Stimulated activated CD4-positive, alpha-beta T cell treated with anti-CD3 and anti-CD28 coated beads, Interleukin-4, amount 100 ng/mL, for 4 hours (primary cell): ENCODE measurements at regions not wholly inside any gene's neighbourhood (a gene's known extent, or its start where the extent isn't known, plus 50 kb on each side); places are given as distances from the start of the nearest gene placed in this dataset.

Experiments
- DNase-seq, 2 experiments: peaks; one replicate each; pipeline ENCODE4 v3.0.0-alpha.2; 2020

- no peak for DNase-seq
These were observed 277.7 kb downstream of the TMEM167A start for GRCh38 chr5:82799361-82800077.

- no peak for DNase-seq
These were observed 278.5 kb downstream of the TMEM167A start for GRCh38 chr5:82798676-82799075.

- no peak for DNase-seq
These were observed 280.4 kb downstream of the TMEM167A start for GRCh38 chr5:82796643-82797416.

GRCh38 chr5:82794876-82795275 lies 282.3 kb downstream of the TMEM167A start:
- DNase-seq, result no peak

GRCh38 chr5:82793808-82794419 lies 283.3 kb downstream of the TMEM167A start:
- DNase-seq, result peak in 1 of 2 experiments; percentile 4

- DNase-seq, result no peak
These were observed 285.1 kb downstream of the TMEM167A start for GRCh38 chr5:82792096-82792495.

- DNase-seq, result no peak
These were observed 288.1 kb downstream of the TMEM167A start for GRCh38 chr5:82789095-82789494.

GRCh38 chr5:82786748-82787147 lies 290.4 kb downstream of the TMEM167A start:
- DNase-seq, result no peak

- no peak for DNase-seq
These were observed 291.2 kb downstream of the TMEM167A start for GRCh38 chr5:82785882-82786509.

GRCh38 chr5:82785456-82785855 lies 291.7 kb downstream of the TMEM167A start:
- no peak for DNase-seq

GRCh38 chr5:82784521-82784920 lies 292.7 kb downstream of the TMEM167A start:
- no peak for DNase-seq

GRCh38 chr5:82777106-82777505 lies 300.1 kb downstream of the TMEM167A start:
- DNase-seq, result no peak

- DNase-seq, result no peak
These were observed 304.9 kb downstream of the TMEM167A start for GRCh38 chr5:82772281-82772680.

- DNase-seq, result no peak
These were observed 311.0 kb downstream of the TMEM167A start for GRCh38 chr5:82766206-82766605.

- no peak for DNase-seq
These were observed 311.4 kb downstream of the TMEM167A start for GRCh38 chr5:82765765-82766164.

- no peak for DNase-seq
These were observed 316.3 kb downstream of the TMEM167A start for GRCh38 chr5:82760856-82761255.

- no peak for DNase-seq
These were observed 318.3 kb downstream of the TMEM167A start for GRCh38 chr5:82758881-82759280.

- DNase-seq, result no peak
These were observed 322.4 kb downstream of the TMEM167A start for GRCh38 chr5:82754759-82755158.

- no peak for DNase-seq
These were observed 323.0 kb downstream of the TMEM167A start for GRCh38 chr5:82754036-82754746.

GRCh38 chr5:82753374-82753773 lies 323.8 kb downstream of the TMEM167A start:
- DNase-seq, result no peak

GRCh38 chr5:82749461-82749820 lies 327.8 kb downstream of the TMEM167A start:
- DNase-seq, result no peak

GRCh38 chr5:82748688-82749460 lies 328.3 kb downstream of the TMEM167A start:
- no peak for DNase-seq
